ENCODE measurements at regions not wholly inside any gene's neighbourhood (a gene's known extent, or its start where the extent isn't known, plus 50 kb on each side); places are given as distances from the start of the nearest gene placed in this dataset.

DNA sequence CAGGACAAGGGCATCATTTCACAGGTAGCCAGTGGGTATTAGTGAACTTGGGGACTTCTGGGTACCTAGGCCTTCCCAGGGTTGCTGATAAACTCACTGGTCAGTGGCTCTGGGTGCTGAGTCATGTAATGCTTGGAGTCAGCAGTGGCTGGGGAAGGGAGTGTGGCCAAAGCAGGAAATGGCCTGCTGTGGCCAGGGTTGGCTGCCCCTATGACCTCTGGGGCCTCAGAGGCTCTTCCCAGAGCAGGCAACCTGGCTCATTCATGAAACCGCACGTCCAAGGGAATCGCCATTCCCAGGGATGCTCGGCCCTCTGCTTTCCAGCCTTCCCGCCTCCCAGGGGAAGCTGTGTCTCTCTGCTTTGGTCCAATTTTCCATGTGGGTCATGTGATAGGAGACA lies 294.9 kb downstream of the DYSF start:
- BruUV-seq (replicated peaks) = no TSS peak
- WGBS (ENCODE audit: insufficient coverage, insufficient replicate concordance, low lambda C conversion rate, missing lambda C conversion rate) = 24% methylated on average over 5 of the region's 5 CpGs
- FAIRE-seq = no peak
- TF ChIP-seq, protein P1, sequence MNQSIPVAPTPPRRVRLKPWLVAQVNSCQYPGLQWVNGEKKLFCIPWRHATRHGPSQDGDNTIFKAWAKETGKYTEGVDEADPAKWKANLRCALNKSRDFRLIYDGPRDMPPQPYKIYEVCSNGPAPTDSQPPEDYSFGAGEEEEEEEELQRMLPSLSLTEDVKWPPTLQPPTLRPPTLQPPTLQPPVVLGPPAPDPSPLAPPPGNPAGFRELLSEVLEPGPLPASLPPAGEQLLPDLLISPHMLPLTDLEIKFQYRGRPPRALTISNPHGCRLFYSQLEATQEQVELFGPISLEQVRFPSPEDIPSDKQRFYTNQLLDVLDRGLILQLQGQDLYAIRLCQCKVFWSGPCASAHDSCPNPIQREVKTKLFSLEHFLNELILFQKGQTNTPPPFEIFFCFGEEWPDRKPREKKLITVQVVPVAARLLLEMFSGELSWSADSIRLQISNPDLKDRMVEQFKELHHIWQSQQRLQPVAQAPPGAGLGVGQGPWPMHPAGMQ (IDR thresholded peaks at IDR 0.05; ENCODE audit: borderline replicate concordance) = no peak
- TF ChIP-seq, protein P2, sequence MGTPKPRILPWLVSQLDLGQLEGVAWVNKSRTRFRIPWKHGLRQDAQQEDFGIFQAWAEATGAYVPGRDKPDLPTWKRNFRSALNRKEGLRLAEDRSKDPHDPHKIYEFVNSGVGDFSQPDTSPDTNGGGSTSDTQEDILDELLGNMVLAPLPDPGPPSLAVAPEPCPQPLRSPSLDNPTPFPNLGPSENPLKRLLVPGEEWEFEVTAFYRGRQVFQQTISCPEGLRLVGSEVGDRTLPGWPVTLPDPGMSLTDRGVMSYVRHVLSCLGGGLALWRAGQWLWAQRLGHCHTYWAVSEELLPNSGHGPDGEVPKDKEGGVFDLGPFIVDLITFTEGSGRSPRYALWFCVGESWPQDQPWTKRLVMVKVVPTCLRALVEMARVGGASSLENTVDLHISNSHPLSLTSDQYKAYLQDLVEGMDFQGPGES (IDR thresholded peaks at IDR 0.05) = no peak
- no peak for TF ChIP-seq ESRRA (IDR thresholded peaks at IDR 0.05; ENCODE audit: low read length)
- TF ChIP-seq, protein P3, sequence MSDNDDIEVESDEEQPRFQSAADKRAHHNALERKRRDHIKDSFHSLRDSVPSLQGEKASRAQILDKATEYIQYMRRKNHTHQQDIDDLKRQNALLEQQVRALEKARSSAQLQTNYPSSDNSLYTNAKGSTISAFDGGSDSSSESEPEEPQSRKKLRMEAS (IDR thresholded peaks at IDR 0.05; ENCODE audit: low read depth, low read length) = no peak
- no peak for TF ChIP-seq ZNF217 (IDR thresholded peaks at IDR 0.05)
- TF ChIP-seq, protein P4, sequence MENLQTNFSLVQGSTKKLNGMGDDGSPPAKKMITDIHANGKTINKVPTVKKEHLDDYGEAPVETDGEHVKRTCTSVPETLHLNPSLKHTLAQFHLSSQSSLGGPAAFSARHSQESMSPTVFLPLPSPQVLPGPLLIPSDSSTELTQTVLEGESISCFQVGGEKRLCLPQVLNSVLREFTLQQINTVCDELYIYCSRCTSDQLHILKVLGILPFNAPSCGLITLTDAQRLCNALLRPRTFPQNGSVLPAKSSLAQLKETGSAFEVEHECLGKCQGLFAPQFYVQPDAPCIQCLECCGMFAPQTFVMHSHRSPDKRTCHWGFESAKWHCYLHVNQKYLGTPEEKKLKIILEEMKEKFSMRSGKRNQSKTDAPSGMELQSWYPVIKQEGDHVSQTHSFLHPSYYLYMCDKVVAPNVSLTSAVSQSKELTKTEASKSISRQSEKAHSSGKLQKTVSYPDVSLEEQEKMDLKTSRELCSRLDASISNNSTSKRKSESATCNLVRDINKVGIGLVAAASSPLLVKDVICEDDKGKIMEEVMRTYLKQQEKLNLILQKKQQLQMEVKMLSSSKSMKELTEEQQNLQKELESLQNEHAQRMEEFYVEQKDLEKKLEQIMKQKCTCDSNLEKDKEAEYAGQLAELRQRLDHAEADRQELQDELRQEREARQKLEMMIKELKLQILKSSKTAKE (IDR thresholded peaks at IDR 0.05; ENCODE audit: low read depth, poor library complexity, severe bottlenecking) = no peak
- TF ChIP-seq, protein P5, sequence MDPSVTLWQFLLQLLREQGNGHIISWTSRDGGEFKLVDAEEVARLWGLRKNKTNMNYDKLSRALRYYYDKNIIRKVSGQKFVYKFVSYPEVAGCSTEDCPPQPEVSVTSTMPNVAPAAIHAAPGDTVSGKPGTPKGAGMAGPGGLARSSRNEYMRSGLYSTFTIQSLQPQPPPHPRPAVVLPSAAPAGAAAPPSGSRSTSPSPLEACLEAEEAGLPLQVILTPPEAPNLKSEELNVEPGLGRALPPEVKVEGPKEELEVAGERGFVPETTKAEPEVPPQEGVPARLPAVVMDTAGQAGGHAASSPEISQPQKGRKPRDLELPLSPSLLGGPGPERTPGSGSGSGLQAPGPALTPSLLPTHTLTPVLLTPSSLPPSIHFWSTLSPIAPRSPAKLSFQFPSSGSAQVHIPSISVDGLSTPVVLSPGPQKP (IDR thresholded peaks at IDR 0.05; ENCODE audit: low read depth, low read length) = no peak
- TF ChIP-seq, protein P6, sequence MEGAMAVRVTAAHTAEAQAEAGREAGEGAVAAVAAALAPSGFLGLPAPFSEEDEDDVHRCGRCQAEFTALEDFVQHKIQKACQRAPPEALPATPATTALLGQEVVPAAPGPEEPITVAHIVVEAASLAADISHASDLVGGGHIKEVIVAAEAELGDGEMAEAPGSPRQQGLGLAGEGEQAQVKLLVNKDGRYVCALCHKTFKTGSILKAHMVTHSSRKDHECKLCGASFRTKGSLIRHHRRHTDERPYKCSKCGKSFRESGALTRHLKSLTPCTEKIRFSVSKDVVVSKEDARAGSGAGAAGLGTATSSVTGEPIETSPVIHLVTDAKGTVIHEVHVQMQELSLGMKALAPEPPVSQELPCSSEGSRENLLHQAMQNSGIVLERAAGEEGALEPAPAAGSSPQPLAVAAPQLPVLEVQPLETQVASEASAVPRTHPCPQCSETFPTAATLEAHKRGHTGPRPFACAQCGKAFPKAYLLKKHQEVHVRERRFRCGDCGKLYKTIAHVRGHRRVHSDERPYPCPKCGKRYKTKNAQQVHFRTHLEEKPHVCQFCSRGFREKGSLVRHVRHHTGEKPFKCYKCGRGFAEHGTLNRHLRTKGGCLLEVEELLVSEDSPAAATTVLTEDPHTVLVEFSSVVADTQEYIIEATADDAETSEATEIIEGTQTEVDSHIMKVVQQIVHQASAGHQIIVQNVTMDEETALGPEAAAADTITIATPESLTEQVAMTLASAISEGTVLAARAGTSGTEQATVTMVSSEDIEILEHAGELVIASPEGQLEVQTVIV (IDR thresholded peaks at IDR 0.05; ENCODE audit: borderline replicate concordance, partially characterized antibody) = no peak
- TF ChIP-seq RFX5 (IDR thresholded peaks at IDR 0.05; ENCODE audit: low read depth, low read length) = no peak
- no peak for TF ChIP-seq NBN (IDR thresholded peaks at IDR 0.05)
- TF ChIP-seq, protein P7, sequence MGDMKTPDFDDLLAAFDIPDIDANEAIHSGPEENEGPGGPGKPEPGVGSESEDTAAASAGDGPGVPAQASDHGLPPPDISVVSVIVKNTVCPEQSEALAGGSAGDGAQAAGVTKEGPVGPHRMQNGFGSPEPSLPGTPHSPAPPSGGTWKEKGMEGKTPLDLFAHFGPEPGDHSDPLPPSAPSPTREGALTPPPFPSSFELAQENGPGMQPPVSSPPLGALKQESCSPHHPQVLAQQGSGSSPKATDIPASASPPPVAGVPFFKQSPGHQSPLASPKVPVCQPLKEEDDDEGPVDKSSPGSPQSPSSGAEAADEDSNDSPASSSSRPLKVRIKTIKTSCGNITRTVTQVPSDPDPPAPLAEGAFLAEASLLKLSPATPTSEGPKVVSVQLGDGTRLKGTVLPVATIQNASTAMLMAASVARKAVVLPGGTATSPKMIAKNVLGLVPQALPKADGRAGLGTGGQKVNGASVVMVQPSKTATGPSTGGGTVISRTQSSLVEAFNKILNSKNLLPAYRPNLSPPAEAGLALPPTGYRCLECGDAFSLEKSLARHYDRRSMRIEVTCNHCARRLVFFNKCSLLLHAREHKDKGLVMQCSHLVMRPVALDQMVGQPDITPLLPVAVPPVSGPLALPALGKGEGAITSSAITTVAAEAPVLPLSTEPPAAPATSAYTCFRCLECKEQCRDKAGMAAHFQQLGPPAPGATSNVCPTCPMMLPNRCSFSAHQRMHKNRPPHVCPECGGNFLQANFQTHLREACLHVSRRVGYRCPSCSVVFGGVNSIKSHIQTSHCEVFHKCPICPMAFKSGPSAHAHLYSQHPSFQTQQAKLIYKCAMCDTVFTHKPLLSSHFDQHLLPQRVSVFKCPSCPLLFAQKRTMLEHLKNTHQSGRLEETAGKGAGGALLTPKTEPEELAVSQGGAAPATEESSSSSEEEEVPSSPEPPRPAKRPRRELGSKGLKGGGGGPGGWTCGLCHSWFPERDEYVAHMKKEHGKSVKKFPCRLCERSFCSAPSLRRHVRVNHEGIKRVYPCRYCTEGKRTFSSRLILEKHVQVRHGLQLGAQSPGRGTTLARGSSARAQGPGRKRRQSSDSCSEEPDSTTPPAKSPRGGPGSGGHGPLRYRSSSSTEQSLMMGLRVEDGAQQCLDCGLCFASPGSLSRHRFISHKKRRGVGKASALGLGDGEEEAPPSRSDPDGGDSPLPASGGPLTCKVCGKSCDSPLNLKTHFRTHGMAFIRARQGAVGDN (IDR thresholded peaks at IDR 0.05) = no peak
- TF ChIP-seq EP300 (IDR thresholded peaks at IDR 0.05; ENCODE audit: borderline replicate concordance in 1 of 2, control insufficient read depth in 1 of 2, low read depth in 2 of 2, low read length in 2 of 2) = no peak

More for the DNA sequence above, 294.9 kb downstream of the DYSF start:
- in situ Hi-C loops (cut with MboI) (no loop called here), intact Hi-C loops (cut with micrococcal nuclease; ENCODE audit: unreplicated experiment) (no loop called here)
- ChIA-PET CTCF (no interaction called here), SMC1A (ENCODE audit: uncharacterized antibody, unreplicated experiment) (no interaction called here), POLR2A (no interaction called here), RAD21 (ENCODE audit: unreplicated experiment) (no interaction called here)
- Histone ChIP-seq H2AFZ (ENCODE audit: control insufficient read depth, low read depth, low read length) (no peak overlapping the region), H3K4me2 (ENCODE audit: control insufficient read depth, insufficient read depth) (no peak overlapping the region), H3K27me3 (replicated peaks in 1 of 2; ENCODE audit: control insufficient read depth in 2 of 2, insufficient read depth in 2 of 2, low read length in 1 of 2) (no peaks in the 10 kb centered on the region), H3K9me3 (replicated peaks; ENCODE audit: control insufficient read depth, insufficient read depth, low read length) (no peaks in the 10 kb centered on the region), H3K4me1 (ENCODE audit: control insufficient read depth, insufficient read depth, low read length) (no peaks in the 10 kb centered on the region), H3K4me3 (no peak overlapping the region), H3K27ac (ENCODE audit: control insufficient read depth, insufficient read depth) (no peak overlapping the region), H3K36me3 (ENCODE audit: control insufficient read depth in 2 of 2, insufficient read depth in 2 of 2, low read length in 1 of 2) (no peaks in the 10 kb centered on the region), H4K20me1 (ENCODE audit: control insufficient read depth, insufficient read depth) (no peaks in the 10 kb centered on the region), H3K79me2 (ENCODE audit: control insufficient read depth, insufficient read depth, low read length) (no peaks in the 10 kb centered on the region), H3K9ac (ENCODE audit: control insufficient read depth, insufficient read depth, low read length) (no peak overlapping the region)
- DNase-seq (ENCODE audit: low read depth, low spot score) (no peak), ATAC-seq (no peak)

All from GM12878 (cell line).